Muscle layer of colon (tissue), 2 donors: ENCODE measurements at regions not wholly inside any gene's neighbourhood (a gene's known extent, or its start where the extent isn't known, plus 50 kb on each side); places are given as distances from the start of the nearest gene placed in this dataset.

ENCODE experiments used
- H3K27ac ChIP-seq: one replicate; pipeline ENCODE4 v1.7.0; 2013; ENCODE audit warnings: low read depth, mild to moderate bottlenecking, low read length, moderate library complexity
- H3K27me3 ChIP-seq, 2 donors: one replicate each; pipeline ENCODE4 v1.7.0; 2013; ENCODE audit warnings: low read length in 2 of 2, mild to moderate bottlenecking in 2 of 2; ENCODE audit not compliant: insufficient read depth in 2 of 2, control insufficient read depth in 1 of 2
- H3K36me3 ChIP-seq: one replicate; pipeline ENCODE4 v1.7.0; 2013; ENCODE audit warnings: mild to moderate bottlenecking, low read length; ENCODE audit not compliant: insufficient read depth
- H3K4me1 ChIP-seq: one replicate; pipeline ENCODE4 v1.7.0; 2013; ENCODE audit warnings: mild to moderate bottlenecking, low read length; ENCODE audit not compliant: insufficient read depth
- H3K4me3 ChIP-seq, 2 donors: one replicate each; pipeline ENCODE4 v1.7.0; 2013; ENCODE audit warnings: low read length in 2 of 2, low read depth in 1 of 2, mild to moderate bottlenecking in 1 of 2, moderate library complexity in 1 of 2
- H3K9ac ChIP-seq: one replicate; pipeline ENCODE4 v1.7.0; 2013; ENCODE audit warnings: low read length
- H3K9me3 ChIP-seq: one replicate; pipeline ENCODE4 v1.7.0; 2013; ENCODE audit warnings: mild to moderate bottlenecking, low read length
- donor health status: abdominal sarcoma.
- donor health status: Adenocarcinoma of cecum.

DNA sequence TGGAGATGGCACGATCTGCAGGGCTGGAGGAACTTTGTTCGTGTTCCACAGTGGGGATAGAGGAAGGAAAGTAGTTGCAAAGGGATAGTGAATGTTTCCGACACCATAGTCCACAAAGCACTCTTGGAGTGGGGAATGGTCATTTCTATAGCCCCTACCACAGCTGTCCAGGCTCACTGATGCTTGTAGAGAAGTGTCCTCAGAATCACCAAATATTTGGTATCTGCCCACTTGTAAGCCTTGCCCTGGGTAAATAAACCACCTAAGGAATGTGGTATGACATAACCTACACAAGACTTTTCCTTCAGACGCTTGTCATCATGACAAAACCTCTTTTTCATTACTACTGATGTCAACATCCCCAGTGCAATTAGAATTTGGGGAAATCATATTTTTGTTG is 686.5 kb upstream of the ARGLU1 start:
- Histone ChIP-seq H3K36me3 (no peaks in the 10 kb centered on the region), H3K27ac (no peak overlapping the region), H3K4me3 (no peak overlapping the region), H3K27me3 (no peaks in the 10 kb centered on the region), H3K9ac (no peak overlapping the region), H3K4me1 (no peaks in the 10 kb centered on the region), H3K9me3 (no peaks in the 10 kb centered on the region)

DNA sequence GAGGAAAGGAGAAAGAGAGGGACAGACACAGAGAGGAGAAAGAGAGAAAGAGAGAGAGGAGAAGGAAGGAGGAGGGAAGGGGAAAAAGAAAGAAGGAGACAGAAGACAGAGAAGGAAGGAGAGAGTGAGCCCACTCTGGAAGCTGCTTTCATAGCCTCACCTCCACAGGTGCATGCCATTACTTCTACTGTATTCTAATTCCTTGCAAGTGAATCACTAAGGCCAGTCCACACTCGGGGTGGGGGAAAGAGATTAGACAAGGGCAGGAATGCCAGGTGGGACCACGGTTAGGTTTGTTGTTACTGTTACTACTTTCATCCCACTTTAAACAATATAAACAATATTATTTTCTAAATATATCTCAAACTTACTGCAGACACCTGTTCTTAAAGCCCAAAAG is 684.5 kb upstream of the ARGLU1 start:
- no peaks in the 10 kb centered on the region for H3K4me1 ChIP-seq
- H3K9ac ChIP-seq: no peak overlapping the region
- H3K36me3 ChIP-seq: no peaks in the 10 kb centered on the region
- no peak overlapping the region for H3K27ac ChIP-seq
- H3K9me3 ChIP-seq: no peaks in the 10 kb centered on the region
- no peak overlapping the region for H3K4me3 ChIP-seq
- H3K27me3 ChIP-seq: no peaks in the 10 kb centered on the region

DNA sequence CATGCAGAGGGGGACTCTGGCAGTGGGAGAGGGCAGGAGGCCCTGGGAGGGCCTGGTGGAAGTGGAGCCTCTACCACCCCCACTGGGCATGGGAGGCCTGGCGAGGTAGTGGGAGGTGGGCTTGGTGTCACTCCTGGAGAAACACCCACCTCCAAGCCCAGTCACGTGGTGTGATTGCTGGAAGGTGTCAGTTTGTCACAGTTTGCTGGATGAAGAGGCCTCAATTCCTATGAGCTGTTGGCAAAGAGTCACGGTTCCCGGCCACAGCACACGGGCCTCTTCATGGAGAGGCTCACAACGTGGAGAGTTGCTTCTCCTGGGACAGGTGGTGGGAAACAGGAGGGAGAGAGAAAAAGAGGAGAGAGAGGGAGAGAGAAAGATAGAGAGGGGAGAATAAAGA is 684.1 kb upstream of the ARGLU1 start:
- Histone ChIP-seq H3K9me3 (no peaks in the 10 kb centered on the region), H3K27ac (no peak overlapping the region), H3K4me1 (no peaks in the 10 kb centered on the region), H3K36me3 (no peaks in the 10 kb centered on the region), H3K9ac (no peak overlapping the region), H3K27me3 (no peaks in the 10 kb centered on the region), H3K4me3 (no peak overlapping the region)

- H3K36me3 ChIP-seq: no peaks in the 10 kb centered on the region
- H3K4me1 ChIP-seq: no peaks in the 10 kb centered on the region
- no peaks in the 10 kb centered on the region for H3K27me3 ChIP-seq
- H3K4me3 ChIP-seq: no peak overlapping the region
- H3K27ac ChIP-seq: no peak overlapping the region
- H3K9ac ChIP-seq: no peak overlapping the region
- no peaks in the 10 kb centered on the region for H3K9me3 ChIP-seq
Observed at GRCh38 chr13:107251341-107251740, 683.4 kb upstream of the ARGLU1 start.

- Histone ChIP-seq H3K36me3 (no peaks in the 10 kb centered on the region), H3K27me3 (no peaks in the 10 kb centered on the region), H3K9ac (no peak overlapping the region), H3K4me3 (no peak overlapping the region), H3K4me1 (no peaks in the 10 kb centered on the region), H3K9me3 (no peaks in the 10 kb centered on the region), H3K27ac (no peak overlapping the region)
Observed at GRCh38 chr13:107250628-107251027, 682.7 kb upstream of the ARGLU1 start.

- Histone ChIP-seq H3K9ac (no peak overlapping the region), H3K27me3 (no peaks in the 10 kb centered on the region), H3K9me3 (no peaks in the 10 kb centered on the region), H3K4me3 (no peak overlapping the region), H3K27ac (no peak overlapping the region), H3K4me1 (no peaks in the 10 kb centered on the region), H3K36me3 (no peaks in the 10 kb centered on the region)
Observed at GRCh38 chr13:107244241-107244640, 676.3 kb upstream of the ARGLU1 start.

DNA sequence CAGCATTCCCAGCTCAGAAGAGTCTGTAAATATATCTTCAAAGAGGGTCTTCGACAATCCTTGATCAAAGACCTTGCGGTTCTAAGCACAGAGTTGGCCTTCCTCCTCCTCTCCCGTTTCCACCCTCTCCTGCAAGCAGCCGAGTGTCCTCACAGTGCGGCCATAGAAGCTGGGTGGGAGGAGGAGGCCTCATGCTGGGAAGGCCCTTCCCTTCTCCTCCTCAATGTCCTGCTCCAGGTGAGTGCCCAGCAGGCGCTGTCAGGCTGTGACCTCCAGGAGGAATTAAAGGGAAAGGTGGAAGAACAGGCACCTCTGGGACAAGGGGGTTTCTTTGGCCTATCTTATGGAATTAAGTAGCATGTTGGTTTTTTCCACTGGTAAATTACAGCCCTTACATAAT is 674.2 kb upstream of the ARGLU1 start:
- H3K9me3 ChIP-seq: no peaks in the 10 kb centered on the region
- no peak overlapping the region for H3K27ac ChIP-seq
- H3K4me3 ChIP-seq: no peak overlapping the region
- H3K27me3 ChIP-seq: no peaks in the 10 kb centered on the region
- no peaks in the 10 kb centered on the region for H3K36me3 ChIP-seq
- no peaks in the 10 kb centered on the region for H3K4me1 ChIP-seq
- no peak overlapping the region for H3K9ac ChIP-seq

- Histone ChIP-seq H3K9ac (no peak overlapping the region), H3K4me3 (no peak overlapping the region), H3K9me3 (no peaks in the 10 kb centered on the region), H3K27ac (no peak overlapping the region), H3K27me3 (no peaks in the 10 kb centered on the region), H3K4me1 (no peaks in the 10 kb centered on the region), H3K36me3 (no peaks in the 10 kb centered on the region)
Observed at GRCh38 chr13:107241381-107241780, 673.4 kb upstream of the ARGLU1 start.

GRCh38 chr13:107239213-107239612 is 671.3 kb upstream of the ARGLU1 start:
- Histone ChIP-seq H3K4me1 (no peaks in the 10 kb centered on the region), H3K4me3 (no peak overlapping the region), H3K27ac (no peak overlapping the region), H3K9ac (no peak overlapping the region), H3K27me3 (no peaks in the 10 kb centered on the region), H3K36me3 (no peaks in the 10 kb centered on the region), H3K9me3 (no peaks in the 10 kb centered on the region)

GRCh38 chr13:107238262-107238981 is 670.5 kb upstream of the ARGLU1 start:
- H3K9me3 ChIP-seq: no peaks in the 10 kb centered on the region
- no peak overlapping the region for H3K9ac ChIP-seq
- no peak overlapping the region for H3K27ac ChIP-seq
- no peak overlapping the region for H3K4me3 ChIP-seq
- no peaks in the 10 kb centered on the region for H3K27me3 ChIP-seq
- no peaks in the 10 kb centered on the region for H3K36me3 ChIP-seq
- no peaks in the 10 kb centered on the region for H3K4me1 ChIP-seq

DNA sequence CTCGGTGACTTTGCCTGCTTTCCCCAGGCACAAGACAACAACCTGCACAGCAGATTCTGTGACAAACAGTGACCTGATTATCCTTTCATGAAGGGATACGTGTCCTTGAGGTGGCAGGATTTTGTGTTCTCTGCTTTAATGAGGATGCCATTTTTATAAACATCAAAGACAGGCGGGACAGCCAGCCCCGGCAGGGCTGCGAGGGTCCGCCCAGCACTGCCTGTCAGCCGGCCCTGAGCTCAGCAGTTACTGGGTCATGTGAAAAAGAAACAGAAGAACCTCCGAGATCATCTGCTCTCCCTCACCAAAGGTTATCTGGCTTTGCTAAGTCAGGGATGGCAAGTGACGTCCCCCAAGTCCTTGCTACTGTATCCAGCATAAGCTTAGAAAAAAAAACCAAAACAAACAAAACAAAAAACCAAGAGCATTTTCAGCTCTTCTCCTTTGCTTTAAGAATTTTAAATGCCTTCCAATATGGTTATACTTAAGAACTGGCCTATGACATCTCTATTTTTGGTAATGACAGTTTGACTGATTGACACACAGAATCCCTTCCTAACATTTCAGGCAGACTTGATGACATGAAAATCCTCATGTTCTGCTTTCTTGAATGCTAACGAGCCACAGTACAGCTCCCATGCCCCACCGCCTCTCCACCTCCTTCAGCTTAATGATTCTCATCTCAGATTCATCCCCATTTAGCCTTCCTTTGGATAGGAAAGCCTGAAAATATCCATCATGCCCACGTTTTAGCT is 666.6 kb upstream of the ARGLU1 start:
- no peak overlapping the region for H3K4me3 ChIP-seq
- H3K27me3 ChIP-seq: no peaks in the 10 kb centered on the region
- H3K4me1 ChIP-seq: no peaks in the 10 kb centered on the region
- no peak overlapping the region for H3K27ac ChIP-seq
- H3K9ac ChIP-seq: no peak overlapping the region
- H3K36me3 ChIP-seq: no peaks in the 10 kb centered on the region
- no peaks in the 10 kb centered on the region for H3K9me3 ChIP-seq

DNA sequence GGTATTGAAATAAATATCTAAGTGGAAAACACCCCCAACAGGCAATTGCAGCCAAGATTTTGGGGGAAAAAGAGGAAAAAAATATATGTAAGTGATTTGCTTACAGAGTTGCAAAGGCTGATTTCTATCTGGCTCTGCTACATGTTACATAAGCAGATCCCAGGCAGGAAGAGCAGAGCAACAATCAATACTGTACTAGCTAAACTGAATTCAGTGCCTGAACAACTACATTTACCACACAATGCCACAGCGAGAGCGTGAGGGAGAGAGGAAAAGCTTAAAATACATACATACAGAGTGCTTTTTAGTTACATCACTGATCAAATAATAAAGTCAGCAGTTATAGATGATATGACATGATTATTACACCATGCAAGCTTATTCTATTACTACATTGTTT is 665.6 kb upstream of the ARGLU1 start:
- Histone ChIP-seq H3K27me3 (no peaks in the 10 kb centered on the region), H3K4me1 (no peaks in the 10 kb centered on the region), H3K27ac (no peak overlapping the region), H3K4me3 (no peak overlapping the region), H3K36me3 (no peaks in the 10 kb centered on the region), H3K9ac (no peak overlapping the region), H3K9me3 (no peaks in the 10 kb centered on the region)
